ENCODE measurements at regions not wholly inside any gene's neighbourhood (a gene's known extent, or its start where the extent isn't known, plus 50 kb on each side); places are given as distances from the start of the nearest gene placed in this dataset.

DNA sequence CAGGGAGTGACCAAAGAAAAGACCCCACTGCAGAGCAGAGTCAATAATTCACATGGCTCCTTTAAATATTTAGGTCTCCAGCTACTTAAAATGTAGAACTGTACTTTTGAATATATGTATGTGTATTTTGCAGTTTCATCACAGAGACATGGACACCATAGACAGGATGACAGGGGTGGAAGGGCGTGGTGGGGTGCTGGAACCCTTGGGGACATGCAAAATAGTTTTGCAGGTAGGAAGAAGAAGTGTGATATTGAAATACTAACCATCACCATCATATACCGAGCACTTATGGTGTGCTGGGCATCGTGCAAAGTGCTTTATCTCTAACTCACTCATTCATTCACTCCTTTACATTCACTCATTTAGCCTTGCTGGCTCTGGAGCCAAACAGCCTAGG lies 72.5 kb upstream of the IGSF21 start:
- ATAC-seq (ENCODE audit: low read depth), result no peak
- Histone ChIP-seq H3K4me3 (ENCODE audit: control extremely low read depth in 1 of 5, extremely low read depth in 1 of 5, insufficient read depth in 1 of 5, low read depth in 2 of 5, low read length in 4 of 5) (no peak overlapping the region), H3K4me2 (replicated peaks; ENCODE audit: low read depth, low read length, poor library complexity, severe bottlenecking) (no peak overlapping the region), H3K36me3 (replicated peaks in 1 of 2; ENCODE audit: control extremely low read depth in 1 of 2, control insufficient read depth in 1 of 2, extremely low read depth in 1 of 2, insufficient read depth in 2 of 2, low read length in 1 of 2) (no peaks in the 10 kb centered on the region), H3K9me3 (ENCODE audit: control extremely low read depth in 1 of 3, control insufficient read depth in 2 of 3, insufficient read depth in 1 of 3, low read length in 2 of 3) (no peaks in the 10 kb centered on the region), H3K79me2 (ENCODE audit: control insufficient read depth, insufficient read depth, low read length) (no peaks in the 10 kb centered on the region), H3K4me1 (ENCODE audit: control insufficient read depth in 2 of 2, insufficient read depth in 2 of 2, low read length in 2 of 2) (peaks cover 27 to 28% of the 10 kb centered on the region in 2 donors), H3K27ac (ENCODE audit: low read length in 2 of 2) (no peak overlapping the region), H3K9ac (ENCODE audit: low read length) (no peak overlapping the region), H3K27me3 (replicated peaks in 1 of 4; ENCODE audit: control extremely low read depth in 1 of 4, control insufficient read depth in 3 of 4, insufficient read depth in 4 of 4, low read length in 3 of 4) (peaks cover 0 to 13% (median 4%) of the 10 kb centered on the region in 4 experiments), H2AFZ (ENCODE audit: insufficient read depth, low read depth, low read length, poor library complexity, severe bottlenecking) (no peak overlapping the region), H4K20me1 (ENCODE audit: control insufficient read depth, insufficient read depth, low read length, poor library complexity, severe bottlenecking) (no peaks in the 10 kb centered on the region)
- H3K4me1 Mint-ChIP-seq, result peaks cover 38% of the 10 kb centered on the region
- no peak overlapping the region for H3K27ac Mint-ChIP-seq
- CTCF ChIA-PET, result no interaction called here
- no peak for TF ChIP-seq EZH2 (IDR thresholded peaks at IDR 0.05; ENCODE audit: borderline replicate concordance, insufficient read depth, low read depth, low read length, poor library complexity, severe bottlenecking)
- TF ChIP-seq, protein P1, sequence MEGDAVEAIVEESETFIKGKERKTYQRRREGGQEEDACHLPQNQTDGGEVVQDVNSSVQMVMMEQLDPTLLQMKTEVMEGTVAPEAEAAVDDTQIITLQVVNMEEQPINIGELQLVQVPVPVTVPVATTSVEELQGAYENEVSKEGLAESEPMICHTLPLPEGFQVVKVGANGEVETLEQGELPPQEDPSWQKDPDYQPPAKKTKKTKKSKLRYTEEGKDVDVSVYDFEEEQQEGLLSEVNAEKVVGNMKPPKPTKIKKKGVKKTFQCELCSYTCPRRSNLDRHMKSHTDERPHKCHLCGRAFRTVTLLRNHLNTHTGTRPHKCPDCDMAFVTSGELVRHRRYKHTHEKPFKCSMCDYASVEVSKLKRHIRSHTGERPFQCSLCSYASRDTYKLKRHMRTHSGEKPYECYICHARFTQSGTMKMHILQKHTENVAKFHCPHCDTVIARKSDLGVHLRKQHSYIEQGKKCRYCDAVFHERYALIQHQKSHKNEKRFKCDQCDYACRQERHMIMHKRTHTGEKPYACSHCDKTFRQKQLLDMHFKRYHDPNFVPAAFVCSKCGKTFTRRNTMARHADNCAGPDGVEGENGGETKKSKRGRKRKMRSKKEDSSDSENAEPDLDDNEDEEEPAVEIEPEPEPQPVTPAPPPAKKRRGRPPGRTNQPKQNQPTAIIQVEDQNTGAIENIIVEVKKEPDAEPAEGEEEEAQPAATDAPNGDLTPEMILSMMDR (IDR thresholded peaks at IDR 0.05), result no peak
- POLR2A ChIA-PET, result no interaction called here
- no peak for DNase-seq
- intact Hi-C loops (cut with micrococcal nuclease), result no loop called here
- H3K4me3 Mint-ChIP-seq, result no peak overlapping the region
- WGBS (ENCODE audit: insufficient coverage), result 64% methylated on average over 2 of the region's 3 CpGs
- H3K9me3 Mint-ChIP-seq (ENCODE audit: insufficient read depth), result no peaks in the 10 kb centered on the region
- peaks cover 33% of the 10 kb centered on the region for H3K27me3 Mint-ChIP-seq

DNA sequence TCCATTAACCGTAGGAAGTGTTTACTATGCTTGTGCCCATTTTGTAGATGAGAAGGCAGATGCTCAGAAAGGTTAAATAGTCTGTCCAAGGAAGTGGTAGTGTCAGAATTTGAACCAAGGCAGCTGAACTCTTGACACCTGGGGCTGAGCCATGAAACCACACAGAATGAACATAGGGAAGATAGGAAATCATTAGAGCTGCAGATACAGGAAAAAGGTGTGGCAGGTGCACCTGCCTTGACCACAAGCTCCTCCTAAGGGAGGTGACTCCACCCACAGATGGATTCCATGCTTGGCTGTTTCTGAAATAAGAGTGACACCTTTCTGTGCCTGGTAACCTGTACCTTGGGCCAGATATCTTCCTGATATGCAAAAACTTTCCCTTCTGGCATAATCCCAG lies 69.9 kb upstream of the IGSF21 start:
- no peaks in the 10 kb centered on the region for H4K20me1 ChIP-seq (ENCODE audit: control insufficient read depth, insufficient read depth, low read length, poor library complexity, severe bottlenecking)
- peaks cover 54% of the 10 kb centered on the region for H3K4me1 Mint-ChIP-seq
- peak overlapping the region; percentile 37 for H3K4me3 Mint-ChIP-seq
- CTCF ChIA-PET, result no interaction called here
- ATAC-seq (ENCODE audit: low read depth) (no peak), DNase-seq (peak; percentile 27)
- H3K79me2 ChIP-seq (ENCODE audit: control insufficient read depth, insufficient read depth, low read length), result no peaks in the 10 kb centered on the region
- no peak for TF ChIP-seq EZH2 (IDR thresholded peaks at IDR 0.05; ENCODE audit: borderline replicate concordance, insufficient read depth, low read depth, low read length, poor library complexity, severe bottlenecking)
- H2AFZ ChIP-seq (ENCODE audit: insufficient read depth, low read depth, low read length, poor library complexity, severe bottlenecking), result no peak overlapping the region
- POLR2A ChIA-PET, result no interaction called here
- no peaks in the 10 kb centered on the region for H3K36me3 ChIP-seq (replicated peaks in 1 of 2; ENCODE audit: control extremely low read depth in 1 of 2, control insufficient read depth in 1 of 2, extremely low read depth in 1 of 2, insufficient read depth in 2 of 2, low read length in 1 of 2)
- 71% methylated on average over 1 of the region's 1 CpG for WGBS (ENCODE audit: insufficient coverage)
- peaks cover 18% of the 10 kb centered on the region for H3K27me3 Mint-ChIP-seq
- intact Hi-C loops (cut with micrococcal nuclease), result no loop called here
- no peak overlapping the region for H3K27ac ChIP-seq (ENCODE audit: low read length in 2 of 2)
- peaks cover 42 to 43% of the 10 kb centered on the region in 2 donors for H3K4me1 ChIP-seq (ENCODE audit: control insufficient read depth in 2 of 2, insufficient read depth in 2 of 2, low read length in 2 of 2)
- H3K27me3 ChIP-seq (replicated peaks in 1 of 4; ENCODE audit: control extremely low read depth in 1 of 4, control insufficient read depth in 3 of 4, insufficient read depth in 4 of 4, low read length in 3 of 4), result no peaks in the 10 kb centered on the region
- H3K9ac ChIP-seq (ENCODE audit: low read length), result no peak overlapping the region
- no peak overlapping the region for H3K27ac Mint-ChIP-seq
- no peaks in the 10 kb centered on the region for H3K9me3 ChIP-seq (ENCODE audit: control extremely low read depth in 1 of 3, control insufficient read depth in 2 of 3, insufficient read depth in 1 of 3, low read length in 2 of 3)
- H3K4me3 ChIP-seq (ENCODE audit: control extremely low read depth in 1 of 5, extremely low read depth in 1 of 5, insufficient read depth in 1 of 5, low read depth in 2 of 5, low read length in 4 of 5), result no peak overlapping the region
- no peaks in the 10 kb centered on the region for H3K9me3 Mint-ChIP-seq (ENCODE audit: insufficient read depth)
- H3K4me2 ChIP-seq (replicated peaks; ENCODE audit: low read depth, low read length, poor library complexity, severe bottlenecking), result peak overlapping the region; percentile 43
